HCT116 (cell line): ENCODE measurements at regions not wholly inside any gene's neighbourhood (a gene's known extent, or its start where the extent isn't known, plus 50 kb on each side); places are given as distances from the start of the nearest gene placed in this dataset.

Source experiments
- ATAC-seq: fragments of 200-7000 bp; cut with Tn5 transposase; 2 replicates; pipeline ENCODE4 v1.9.1; 2020; ENCODE audit warnings: mild to moderate bottlenecking, moderate library complexity
- BruUV-seq: library from RNA; stranded (reverse); fragments of 400-500 nt; replicated peaks from 2 replicates; lab custom pipeline; 2021; lab: Mats Ljungman, UMichigan
- CTCF ChIA-PET: fragments of 300-600 bp; sonication (Branson Sonifier 250); formaldehyde crosslinking; loops from one replicate; lab custom pipeline; 2021; ENCODE audit warnings: antibody characterized with exemption; lab: Charles Lee
- POLR2A ChIA-PET: fragments of 300-600, 350-600 bp; sonication (Branson Sonifier 250); formaldehyde crosslinking; loops from one replicate; lab custom pipeline; 2021; ENCODE audit warnings: antibody characterized with exemption; lab: Charles Lee
- RAD21 ChIA-PET, 2 experiments: fragments of 300-600 bp; sonication (Branson Sonifier 250); formaldehyde crosslinking; loops; one replicate each; lab custom pipeline; 2023; ENCODE audit warnings: low total read pairs in 2 of 2; ENCODE audit not compliant: uncharacterized antibody in 2 of 2, unreplicated experiment in 2 of 2, low non-redundant PET in 1 of 2; lab: Charles Lee
- DNase-seq: peaks from one replicate; pipeline ENCODE4 v3.0.0-alpha.2; 2010; ENCODE audit warnings: low read depth, low spot score
- H2AFZ ChIP-seq: fragments of 200-600 bp; shearing (Covaris generic), sonication (generic); 2 replicates; pipeline ENCODE4 v1.6.1; 2017; ENCODE audit warnings: low read depth, mixed run types, mixed read lengths, antibody characterized with exemption, low read length; ENCODE audit not compliant: poor library complexity, severe bottlenecking
- H3K27ac ChIP-seq: 2 replicates; pipeline ENCODE4 v1.5.1; 2012; ENCODE audit warnings: low read depth, low read length
- H3K27me3 ChIP-seq: fragments of 200-600 bp; sonication (generic); 2 replicates; pipeline ENCODE4 v1.6.1; 2016; ENCODE audit warnings: mixed run types, low read length, mixed read lengths; ENCODE audit not compliant: insufficient read depth
- H3K36me3 ChIP-seq, 2 experiments: fragments of 200-500 bp in 1 of 2; fragments of 200-600 bp in 1 of 2; sonication (Bioruptor generic) in 1 of 2; sonication (generic) in 1 of 2; 2 replicates each; pipeline versions ENCODE4 v1.5.1 to v1.6.1; 2014 to 2016; ENCODE audit warnings: low read length in 2 of 2, inconsistent platforms in 1 of 2, mixed read lengths in 1 of 2, mixed run types in 1 of 2; ENCODE audit not compliant: insufficient read depth in 2 of 2, control insufficient read depth in 1 of 2
- H3K4me1 ChIP-seq, 2 experiments: fragments of 200-600 bp in 1 of 2; sonication (generic) in 1 of 2; 2 replicates each; pipeline versions ENCODE4 v1.5.1 to v1.6.1; 2012 to 2017; ENCODE audit warnings: low read length in 2 of 2, inconsistent platforms in 1 of 2, mild to moderate bottlenecking in 1 of 2, mixed read lengths in 1 of 2, mixed run types in 1 of 2, moderate library complexity in 1 of 2; ENCODE audit not compliant: insufficient read depth in 2 of 2, control insufficient read depth in 1 of 2
- H3K4me2 ChIP-seq: fragments of 200-600 bp; sonication (generic); 2 replicates; pipeline ENCODE4 v1.6.1; 2017; ENCODE audit warnings: mixed run types, low read length, mixed read lengths
- H3K4me3 ChIP-seq, 2 experiments: fragments of 200-600 bp in 1 of 2; sonication (generic) in 1 of 2; replicated peaks in 1 of 2; 2 replicates each; pipeline ENCODE4 v1.5.1; 2011 to 2016; ENCODE audit warnings: low read length in 2 of 2, control low read depth in 1 of 2, low read depth in 1 of 2, mild to moderate bottlenecking in 1 of 2, mixed read lengths in 1 of 2, mixed run types in 1 of 2
- H3K79me2 ChIP-seq: fragments of 200-600 bp; sonication (generic); 2 replicates; pipeline ENCODE4 v1.6.1; 2017; ENCODE audit warnings: mild to moderate bottlenecking, mixed run types, low read length, moderate library complexity, mixed read lengths; ENCODE audit not compliant: insufficient read depth
- H3K9ac ChIP-seq: fragments of 200-600 bp; sonication (generic); 2 replicates; pipeline ENCODE4 v1.6.1; 2016; ENCODE audit warnings: low read length, mixed read lengths
- H3K9me2 ChIP-seq: fragments of 200-600 bp; sonication (generic), shearing (Covaris generic); 2 replicates; pipeline ENCODE4 v1.6.1; 2017; ENCODE audit warnings: mixed run types, mild to moderate bottlenecking, moderate library complexity; ENCODE audit not compliant: insufficient read depth
- H3K9me3 ChIP-seq, 2 experiments: fragments of 200-500 bp in 1 of 2; fragments of 200-600 bp in 1 of 2; sonication (Bioruptor generic) in 1 of 2; sonication (generic) in 1 of 2; 2 replicates each; pipeline ENCODE4 v1.6.1; 2014 to 2017; ENCODE audit warnings: low read length in 2 of 2, mixed read lengths in 2 of 2, inconsistent platforms in 1 of 2, low read depth in 1 of 2, mild to moderate bottlenecking in 1 of 2, mixed run types in 1 of 2, moderate library complexity in 1 of 2; ENCODE audit not compliant: control insufficient read depth in 1 of 2, insufficient read depth in 1 of 2
- H4K20me1 ChIP-seq: fragments of 200-600 bp; sonication (generic), shearing (Covaris generic); 2 replicates; pipeline ENCODE4 v1.6.1; 2017; ENCODE audit warnings: mixed run types, mild to moderate bottlenecking, moderate library complexity; ENCODE audit not compliant: insufficient read depth
- ATF3 ChIP-seq: IDR thresholded peaks from 2 replicates; pipeline ENCODE4 v1.6.1; 2012
- CEBPB ChIP-seq: IDR thresholded peaks from 2 replicates; pipeline ENCODE4 v1.6.1; 2012; ENCODE audit warnings: low read depth
- CTCF ChIP-seq, 3 experiments: fragments of 200-600 bp in 1 of 3; sonication (generic) in 1 of 3; IDR thresholded peaks in 2 of 3; conservative IDR thresholded peaks in 1 of 3; 2 replicates each; pipeline ENCODE4 v1.5.1; 2012 to 2017; ENCODE audit warnings: low read depth in 2 of 3, low read length in 2 of 3, antibody characterized with exemption in 1 of 3, borderline replicate concordance in 1 of 3, control low read depth in 1 of 3, mild to moderate bottlenecking in 1 of 3, mixed read lengths in 1 of 3, mixed run types in 1 of 3, moderate library complexity in 1 of 3; ENCODE audit not compliant: insufficient read depth in 1 of 3
- EGR1 ChIP-seq: IDR thresholded peaks from 2 replicates; pipeline ENCODE4 v1.6.1; 2012; ENCODE audit warnings: low read depth
- ELF1 ChIP-seq: IDR thresholded peaks from 2 replicates; pipeline ENCODE4 v1.6.1; 2012; ENCODE audit warnings: low read depth, borderline replicate concordance
- EZH2phosphoT487 ChIP-seq: fragments of 200-600 bp; IDR thresholded peaks from 2 replicates; pipeline ENCODE4 v1.6.1; 2018; ENCODE audit warnings: antibody characterized with exemption, borderline replicate concordance
- FOSL1 ChIP-seq: IDR thresholded peaks from 2 replicates; pipeline ENCODE4 v1.6.1; 2012; ENCODE audit warnings: low read depth
- JUND ChIP-seq: IDR thresholded peaks from 2 replicates; pipeline ENCODE4 v1.6.1; 2012
- MAX ChIP-seq: IDR thresholded peaks from 2 replicates; pipeline ENCODE4 v1.6.1; 2012
- POLR2AphosphoS5 ChIP-seq: IDR thresholded peaks from 2 replicates; pipeline ENCODE4 v1.6.1; 2011; ENCODE audit warnings: mild to moderate bottlenecking, low read depth, low read length, moderate library complexity
- RAD21 ChIP-seq: IDR thresholded peaks from 2 replicates; pipeline ENCODE4 v1.6.1; 2012; ENCODE audit warnings: low read depth, mild to moderate bottlenecking
- REST ChIP-seq: IDR thresholded peaks from 2 replicates; pipeline ENCODE4 v1.6.1; 2012; ENCODE audit warnings: low read depth
- SIN3A ChIP-seq: IDR thresholded peaks from 2 replicates; pipeline ENCODE4 v1.6.1; 2012; ENCODE audit warnings: low read depth
- SP1 ChIP-seq: IDR thresholded peaks from 2 replicates; pipeline ENCODE4 v1.6.1; 2012; ENCODE audit warnings: low read depth
- ZFX ChIP-seq: fragments of 450-650 bp; IDR thresholded peaks from 2 replicates; pipeline ENCODE4 v1.6.1; 2017
- ZNF274 ChIP-seq: fragments of 200-500 bp; sonication (Bioruptor generic); IDR thresholded peaks from 2 replicates; pipeline ENCODE4 v1.6.1; 2014; ENCODE audit warnings: mild to moderate bottlenecking, low read depth, low read length, inconsistent platforms
- intact Hi-C: fragments of 100-400 bp; cut with micrococcal nuclease; formaldehyde crosslinking; loops from 2 replicates; pipeline ENCODE4 v1.10.0; 2022
- TF ChIP-seq, protein P1 (sequence below): IDR thresholded peaks from 2 replicates; pipeline ENCODE4 v1.6.1; 2011; ENCODE audit warnings: mild to moderate bottlenecking, low read length, moderate library complexity; ENCODE audit not compliant: insufficient replicate concordance; ENCODE audit errors: extremely low read depth

DNA sequence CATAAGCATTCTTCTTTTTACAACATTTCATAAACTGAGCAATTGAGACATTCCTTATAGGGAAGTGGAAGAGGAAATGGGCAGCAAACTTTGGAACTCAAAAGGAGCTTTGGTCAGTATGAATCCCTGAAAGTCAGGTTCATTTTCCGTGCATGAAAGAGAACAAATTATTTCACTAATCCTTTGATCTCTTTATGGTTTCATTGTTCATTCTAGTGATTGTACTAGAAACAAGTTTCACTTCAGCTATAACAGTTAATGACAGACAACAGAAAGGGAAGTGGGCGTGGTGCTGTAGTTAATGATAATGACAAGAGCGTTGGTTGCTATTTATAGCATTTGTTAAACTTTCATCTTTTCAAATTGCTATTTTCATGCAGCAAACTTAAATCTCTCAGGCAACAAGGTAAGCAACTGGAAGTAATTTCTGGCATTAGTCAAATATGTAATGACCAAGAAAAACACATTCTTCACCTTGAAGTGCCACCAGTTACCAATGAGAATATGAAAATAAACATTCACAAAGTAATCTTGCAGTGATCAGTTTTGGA, 98.4 kb downstream of the AREG start (continued):
- TF ChIP-seq, protein P1, sequence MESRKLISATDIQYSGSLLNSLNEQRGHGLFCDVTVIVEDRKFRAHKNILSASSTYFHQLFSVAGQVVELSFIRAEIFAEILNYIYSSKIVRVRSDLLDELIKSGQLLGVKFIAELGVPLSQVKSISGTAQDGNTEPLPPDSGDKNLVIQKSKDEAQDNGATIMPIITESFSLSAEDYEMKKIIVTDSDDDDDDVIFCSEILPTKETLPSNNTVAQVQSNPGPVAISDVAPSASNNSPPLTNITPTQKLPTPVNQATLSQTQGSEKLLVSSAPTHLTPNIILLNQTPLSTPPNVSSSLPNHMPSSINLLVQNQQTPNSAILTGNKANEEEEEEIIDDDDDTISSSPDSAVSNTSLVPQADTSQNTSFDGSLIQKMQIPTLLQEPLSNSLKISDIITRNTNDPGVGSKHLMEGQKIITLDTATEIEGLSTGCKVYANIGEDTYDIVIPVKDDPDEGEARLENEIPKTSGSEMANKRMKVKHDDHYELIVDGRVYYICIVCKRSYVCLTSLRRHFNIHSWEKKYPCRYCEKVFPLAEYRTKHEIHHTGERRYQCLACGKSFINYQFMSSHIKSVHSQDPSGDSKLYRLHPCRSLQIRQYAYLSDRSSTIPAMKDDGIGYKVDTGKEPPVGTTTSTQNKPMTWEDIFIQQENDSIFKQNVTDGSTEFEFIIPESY: no peak
- TF ChIP-seq SP1 (peak; percentile 90), CEBPB (peak; percentile 42)

DNA sequence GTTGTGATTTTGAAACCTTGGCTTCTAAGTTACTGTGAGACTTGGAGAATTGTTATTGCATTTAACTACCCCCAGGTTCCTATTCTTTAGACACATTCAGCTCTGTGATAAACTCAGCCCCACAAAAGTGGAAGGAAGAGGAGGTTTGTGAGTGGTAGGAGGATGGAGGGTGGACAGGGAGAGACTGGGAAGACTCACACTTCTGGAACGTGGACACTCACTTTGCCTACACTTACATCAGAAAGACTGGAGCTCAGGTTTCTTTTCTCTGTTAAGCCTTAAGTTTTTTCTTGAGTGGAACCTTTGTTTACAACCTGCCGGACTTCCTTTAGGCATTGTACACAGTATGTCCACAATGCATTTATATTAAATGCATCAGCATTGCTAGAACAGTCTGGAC, 99.0 kb downstream of the AREG start:
- Histone ChIP-seq H3K9ac (peak overlapping the region; percentile 65), H4K20me1 (no peaks in the 10 kb centered on the region), H2AFZ (peak overlapping the region; percentile 3), H3K9me3 (no peaks in the 10 kb centered on the region), H3K4me2 (peak overlapping the region; percentile 53), H3K9me2 (no peaks in the 10 kb centered on the region), H3K27me3 (no peaks in the 10 kb centered on the region), H3K36me3 (no peaks in the 10 kb centered on the region), H3K27ac (peak overlapping the region; percentile 92), H3K4me1 (peaks cover 78 to 89% of the 10 kb centered on the region in 2 experiments), H3K79me2 (peaks cover 6% of the 10 kb centered on the region; the same call in 1 of the 2 replicates), H3K4me3 (peak overlapping the region in 1 of 2 experiments; percentile 16; a peak in 2 of 4 replicates)
- no TSS peak for BruUV-seq
- intact Hi-C loops: loop anchor here (2.0 kb wide), 1 partner anchor 81 kb away; no protein-coding TSS in a partner anchor
- POLR2A ChIA-PET: interaction anchor here (0.8 to 7.6 kb wide), 28 partner anchors 10 to 223 kb away, joined by 3 to 145 read pairs (median 6); partner anchors contain the start of genes AREG and EREG
- RAD21 ChIA-PET: interaction anchor here in 1 of 2 experiments (0.7 to 1.6 kb wide), 2 partner anchors 79 to 127 kb away, joined by 3 to 5 read pairs; no protein-coding TSS in a partner anchor
- CTCF ChIA-PET: interaction anchor here (1.0 to 1.6 kb wide), 6 partner anchors 12 to 224 kb away, joined by 3 to 11 read pairs (median 3); no protein-coding TSS in a partner anchor
- peak; percentile 43 for ATAC-seq
- DNase-seq: no peak
- TF ChIP-seq EGR1 (no peak), EZH2phosphoT487 (no peak), MAX (no peak; the same call in 1 of the 2 replicates), SP1 (peak; percentile 81), ELF1 (no peak), POLR2AphosphoS5 (peak; percentile 64), SIN3A (0 out of 2 replicates have a peak, but pooled peaks have one; percentile 37), ATF3 (no peak), RAD21 (no peak), CTCF (IDR thresholded peaks at IDR 0.05 in 2 of 3, conservative IDR thresholded peaks at IDR 0.05 in 1 of 3; ENCODE audit: borderline replicate concordance in 1 of 3, insufficient read depth in 1 of 3, low read depth in 2 of 3, low read length in 2 of 3) (no peak), ZFX (no peak), CEBPB (peak; percentile 86), FOSL1 (peak; percentile 44; the same call in 1 of the 2 replicates), ZNF274 (no peak), REST (no peak), JUND (no peak; the same call in 1 of the 2 replicates)
